Thyroid gland (tissue), 4 donors: ENCODE measurements at regions not wholly inside any gene's neighbourhood (a gene's known extent, or its start where the extent isn't known, plus 50 kb on each side); places are given as distances from the start of the nearest gene placed in this dataset.
A peak's percentile ranks its signal among the peaks of the same experiment; 100 is the strongest.
"Not testable (repeated sequence)": the region's sequence is repeated elsewhere in the genome, so short reads cannot be mapped to it uniquely, and the experiment has no call there.

ENCODE experiments used
- DNase-seq, 2 donors: peaks; one replicate each; pipeline ENCODE4 v3.0.0-alpha.2; 2019
- H3K27ac ChIP-seq, 3 donors: fragments of 200-600 bp; sonication (generic); 1 replicate in 2 of 3; 2 replicates in 1 of 3; pipeline ENCODE4 v1.5.1; 2016 to 2019; ENCODE audit warnings: mild to moderate bottlenecking in 1 of 3, moderate library complexity in 1 of 3
- H3K27me3 ChIP-seq: fragments of 200-600 bp; sonication (generic); one replicate; pipeline ENCODE4 v1.5.1; 2019
- H3K36me3 ChIP-seq, 2 donors: fragments of 200-600 bp; sonication (generic); one replicate each; pipeline ENCODE4 v1.5.1; 2016 to 2019
- H3K4me1 ChIP-seq, 2 donors: fragments of 200-600 bp; sonication (generic); one replicate each; pipeline ENCODE4 v1.5.1; 2017 to 2019
- H3K4me3 ChIP-seq, 3 donors: fragments of 200-600 bp; sonication (generic); replicated peaks in 1 of 3; 1 replicate in 2 of 3; 2 replicates in 1 of 3; pipeline ENCODE4 v1.5.1; 2016; ENCODE audit warnings: mild to moderate bottlenecking in 1 of 3
- H3K9me3 ChIP-seq: fragments of 200-600 bp; sonication (generic); one replicate; pipeline ENCODE4 v1.5.1; 2017
- POLR2A ChIP-seq, 2 donors: fragments of 450-650 bp; IDR thresholded peaks; one replicate each; pipeline ENCODE4 v1.6.1; 2017; ENCODE audit warnings: antibody characterized with exemption in 2 of 2, mild to moderate bottlenecking in 2 of 2, moderate library complexity in 1 of 2
- WGBS, 2 donors: methylation state at CpG; one replicate each; pipeline ENCODE4 v1.1.5; 2017; 5-methylcytosine and 5-hydroxymethylcytosine counted together
- intact Hi-C: fragments of 100-400 bp; cut with DNase I; formaldehyde crosslinking; loops from one replicate; pipeline ENCODE4 v1.15.1; 2023
- TF ChIP-seq, protein P1 (sequence below), 6 experiments: fragments of 200-600 bp in 3 of 6; fragments of 450-650 bp in 3 of 6; sonication (generic) in 3 of 6; IDR thresholded peaks; one replicate each; pipeline ENCODE4 v1.5.1; 2016 to 2019; ENCODE audit warnings: antibody characterized with exemption in 6 of 6, mild to moderate bottlenecking in 2 of 6, inconsistent platforms in 1 of 6, moderate library complexity in 1 of 6

DNA sequence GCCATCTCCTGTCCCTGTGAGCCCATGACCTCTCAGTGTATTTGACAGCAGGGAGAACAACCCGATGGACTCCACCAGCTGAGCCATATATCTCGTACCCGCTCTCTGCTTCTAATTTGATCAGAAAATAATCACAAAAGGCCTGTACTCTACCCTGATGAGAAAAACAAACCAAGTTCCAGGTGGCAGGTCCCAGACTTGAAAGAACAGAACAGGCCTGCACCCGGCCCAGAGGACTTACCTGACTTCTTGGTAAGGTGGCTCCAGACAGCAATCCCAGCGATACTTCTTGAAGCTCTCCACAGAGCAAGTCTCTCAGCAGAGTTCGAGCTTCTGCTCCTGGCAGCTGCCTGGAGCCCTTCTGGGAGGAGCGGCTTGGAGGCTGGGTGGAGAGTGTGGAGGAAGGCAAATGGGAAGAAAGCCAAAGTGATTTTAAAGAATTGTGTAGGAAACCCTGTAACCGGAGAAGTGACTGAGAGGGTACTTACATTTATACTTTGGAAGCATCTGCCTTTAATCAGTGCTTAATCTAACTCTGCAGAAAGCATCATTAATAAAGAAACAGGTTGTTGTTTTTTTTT is 91.6 kb downstream of the SCN11A start:
- intact Hi-C loops: no loop called here
- Histone ChIP-seq H3K36me3 (no peaks in the 10 kb centered on the region), H3K4me3 (no peak overlapping the region), H3K9me3 (no peaks in the 10 kb centered on the region), H3K27me3 (no peaks in the 10 kb centered on the region), H3K27ac (no peak overlapping the region), H3K4me1 (no peaks in the 10 kb centered on the region)
- 61% methylated on average over 8 of the region's 8 CpGs for WGBS, 2 donors
- TF ChIP-seq, protein P1, sequence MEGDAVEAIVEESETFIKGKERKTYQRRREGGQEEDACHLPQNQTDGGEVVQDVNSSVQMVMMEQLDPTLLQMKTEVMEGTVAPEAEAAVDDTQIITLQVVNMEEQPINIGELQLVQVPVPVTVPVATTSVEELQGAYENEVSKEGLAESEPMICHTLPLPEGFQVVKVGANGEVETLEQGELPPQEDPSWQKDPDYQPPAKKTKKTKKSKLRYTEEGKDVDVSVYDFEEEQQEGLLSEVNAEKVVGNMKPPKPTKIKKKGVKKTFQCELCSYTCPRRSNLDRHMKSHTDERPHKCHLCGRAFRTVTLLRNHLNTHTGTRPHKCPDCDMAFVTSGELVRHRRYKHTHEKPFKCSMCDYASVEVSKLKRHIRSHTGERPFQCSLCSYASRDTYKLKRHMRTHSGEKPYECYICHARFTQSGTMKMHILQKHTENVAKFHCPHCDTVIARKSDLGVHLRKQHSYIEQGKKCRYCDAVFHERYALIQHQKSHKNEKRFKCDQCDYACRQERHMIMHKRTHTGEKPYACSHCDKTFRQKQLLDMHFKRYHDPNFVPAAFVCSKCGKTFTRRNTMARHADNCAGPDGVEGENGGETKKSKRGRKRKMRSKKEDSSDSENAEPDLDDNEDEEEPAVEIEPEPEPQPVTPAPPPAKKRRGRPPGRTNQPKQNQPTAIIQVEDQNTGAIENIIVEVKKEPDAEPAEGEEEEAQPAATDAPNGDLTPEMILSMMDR (IDR thresholded peaks at IDR 0.05): no peak
- no peak for TF ChIP-seq POLR2A (IDR thresholded peaks at IDR 0.05)
- DNase-seq: peak in 1 of 2 donors; percentile 3

DNA sequence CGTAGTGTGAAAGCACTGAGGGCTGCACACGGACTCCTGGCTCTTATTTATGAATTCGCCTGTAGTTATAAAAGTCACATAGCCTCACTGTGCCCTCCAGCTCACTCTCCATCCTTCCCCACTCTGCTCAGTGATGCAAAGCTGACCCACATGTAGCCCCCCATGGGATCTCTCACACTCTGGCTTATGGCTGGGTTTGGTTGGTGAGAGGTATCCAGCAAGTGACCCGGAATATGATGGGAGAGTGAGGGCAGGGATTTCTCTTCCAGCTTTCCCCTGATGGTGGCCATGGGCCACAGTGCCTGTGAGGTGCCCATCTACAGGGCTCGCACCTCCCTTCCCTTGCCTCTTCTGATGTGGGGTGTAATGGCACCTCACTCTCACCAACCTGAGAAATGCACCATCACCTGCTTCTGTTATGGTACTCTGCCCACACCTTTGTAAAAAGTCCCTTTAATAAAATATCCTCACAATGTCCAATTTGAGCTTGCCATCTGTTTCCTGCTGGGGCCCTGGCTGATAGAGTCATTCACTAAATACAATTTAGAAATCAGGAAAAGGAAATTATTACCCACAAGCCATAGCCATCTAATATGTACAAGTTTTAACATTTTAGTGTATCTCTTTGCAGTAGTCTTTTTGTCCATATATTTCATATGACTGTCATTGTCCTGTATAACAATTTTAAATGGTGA is 93.6 kb downstream of the SCN11A start:
- H3K4me1 ChIP-seq: no peaks in the 10 kb centered on the region
- 87 to 93% methylated on average over 5 of the region's 5 CpGs for WGBS, 2 donors
- intact Hi-C loops: no loop called here
- H3K27ac ChIP-seq: no peak overlapping the region
- no peaks in the 10 kb centered on the region for H3K27me3 ChIP-seq
- no peak overlapping the region for H3K4me3 ChIP-seq
- no peak for DNase-seq
- TF ChIP-seq POLR2A (IDR thresholded peaks at IDR 0.05): no peak
- TF ChIP-seq, protein P1 (IDR thresholded peaks at IDR 0.05): no peak
- no peaks in the 10 kb centered on the region for H3K9me3 ChIP-seq
- no peaks in the 10 kb centered on the region for H3K36me3 ChIP-seq

DNA sequence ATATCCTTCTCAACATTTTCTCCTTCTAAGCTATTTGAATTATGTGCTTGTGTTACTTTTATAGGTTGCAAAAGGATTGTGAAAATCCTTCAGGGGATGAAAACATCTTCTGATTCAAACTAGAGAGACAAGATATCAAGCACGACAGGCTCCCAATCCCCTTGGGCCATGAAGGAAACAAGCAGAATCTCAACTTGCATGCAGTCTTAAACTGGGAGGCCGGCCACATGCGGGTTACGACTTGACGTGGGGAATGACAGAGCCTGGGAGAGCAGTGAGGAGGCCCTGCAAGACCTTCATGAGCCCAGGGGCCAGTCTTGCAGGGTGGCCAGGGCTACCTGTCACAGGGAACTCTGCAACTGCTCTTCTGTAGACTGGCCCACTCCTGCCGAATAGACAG is 94.4 kb downstream of the SCN11A start:
- no peaks in the 10 kb centered on the region for H3K4me1 ChIP-seq
- no peak overlapping the region for H3K4me3 ChIP-seq
- intact Hi-C loops: no loop called here
- H3K27ac ChIP-seq: no peak overlapping the region
- DNase-seq: no peak
- 67 to 75% methylated on average over 6 of the region's 6 CpGs for WGBS, 2 donors
- H3K9me3 ChIP-seq: no peaks in the 10 kb centered on the region
- no peaks in the 10 kb centered on the region for H3K36me3 ChIP-seq
- no peaks in the 10 kb centered on the region for H3K27me3 ChIP-seq
- TF ChIP-seq, protein P1 (IDR thresholded peaks at IDR 0.05): no peak
- no peak for TF ChIP-seq POLR2A (IDR thresholded peaks at IDR 0.05)

DNA sequence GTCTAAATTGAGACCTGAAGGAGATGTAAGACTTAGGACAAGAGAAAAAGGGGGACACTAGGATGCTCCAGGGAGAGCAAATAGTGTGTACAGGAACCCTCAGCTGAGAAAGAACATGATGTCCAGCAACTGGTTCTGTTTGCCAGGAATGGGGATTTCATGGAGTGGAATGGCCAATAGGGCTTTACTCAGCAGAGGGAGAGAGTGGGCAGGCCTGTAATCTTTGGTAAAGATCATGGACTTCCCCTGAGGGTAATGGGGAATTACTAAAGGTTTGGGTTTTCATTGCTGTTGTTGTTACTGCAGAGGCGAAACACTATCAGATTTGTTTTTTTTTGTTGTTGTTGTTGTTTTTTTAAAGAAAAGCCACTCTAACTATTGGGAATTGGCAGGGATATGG is 99.0 kb downstream of the SCN11A start:
- Histone ChIP-seq H3K4me3 (no peak overlapping the region), H3K36me3 (no peaks in the 10 kb centered on the region), H3K27me3 (no peaks in the 10 kb centered on the region), H3K27ac (no peak overlapping the region), H3K4me1 (no peaks in the 10 kb centered on the region), H3K9me3 (no peaks in the 10 kb centered on the region)
- intact Hi-C loops: no loop called here
- no peak for TF ChIP-seq POLR2A (IDR thresholded peaks at IDR 0.05)
- TF ChIP-seq, protein P1 (IDR thresholded peaks at IDR 0.05): no peak
- WGBS, 2 donors: 68 to 85% methylated on average over 1 of the region's 1 CpG
- no peak for DNase-seq

DNA sequence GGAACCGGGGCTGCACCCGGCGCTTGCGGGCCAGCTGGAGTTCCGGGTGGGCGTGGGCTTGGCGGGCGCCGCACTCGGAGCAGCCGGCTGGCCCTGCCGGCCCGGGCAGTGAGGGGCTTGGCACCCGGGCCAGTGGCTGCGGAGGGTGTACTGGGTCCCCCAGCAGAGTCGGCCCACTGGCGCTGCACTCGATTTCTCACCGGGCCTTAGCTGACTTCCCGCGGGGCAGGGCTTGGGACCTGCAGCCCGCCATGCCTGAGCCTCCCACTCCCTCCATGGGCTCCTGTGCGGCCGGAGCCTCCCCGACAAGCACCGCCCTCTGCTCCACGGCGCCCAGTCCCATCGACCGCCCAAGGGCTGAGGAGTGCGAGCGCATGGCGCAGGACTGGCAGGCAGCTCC is 100.6 kb downstream of the SCN11A start:
- H3K27ac ChIP-seq, H3K9me3 ChIP-seq, DNase-seq, H3K4me1 ChIP-seq, H3K27me3 ChIP-seq, intact Hi-C loops, H3K36me3 ChIP-seq, H3K4me3 ChIP-seq: not testable (repeated sequence)
- WGBS, 2 donors: 92 to 100% methylated on average over 6 to 16 of the region's 33 CpGs
